ENCODE measurements at regions not wholly inside any gene's neighbourhood (a gene's known extent, or its start where the extent isn't known, plus 50 kb on each side); places are given as distances from the start of the nearest gene placed in this dataset.

- TF ChIP-seq CTCF (conservative IDR thresholded peaks at IDR 0.05) (no peak), EZH2 (IDR thresholded peaks at IDR 0.05; ENCODE audit: low read depth) (no peak)
These were observed 203.8 kb upstream of the ATP10A start for GRCh38 chr15:26066896-26067295.

All from PC-9 (cell line).